Endothelial cell of umbilical vein (primary cell): ENCODE measurements at regions not wholly inside any gene's neighbourhood (a gene's known extent, or its start where the extent isn't known, plus 50 kb on each side); places are given as distances from the start of the nearest gene placed in this dataset.

ENCODE experiments used
- BruUV-seq: library from RNA; stranded (reverse); fragments of 400-500 nt; replicated peaks from 2 replicates; lab custom pipeline; 2021; lab: Mats Ljungman, UMichigan
- CTCF ChIA-PET: fragments of 300-600, 350-600 bp; sonication (Branson Sonifier 250); formaldehyde crosslinking; loops from one replicate; lab custom pipeline; 2021; ENCODE audit warnings: antibody characterized with exemption, inconsistent platforms; lab: Charles Lee
- POLR2A ChIA-PET: fragments of 300-600, 350-600 bp; sonication (Branson Sonifier 250); formaldehyde crosslinking; loops from one replicate; lab custom pipeline; 2021; ENCODE audit warnings: antibody characterized with exemption, inconsistent platforms; lab: Charles Lee
- DNase-seq: peaks from one replicate; pipeline ENCODE4 v3.0.0-alpha.2; 2011; ENCODE audit warnings: low read depth, low spot score
- FAIRE-seq: peaks from 2 replicates; lab custom pipeline; 2011; peaks lifted over from hg19 to GRCh38; lab: Jason Lieb, UNC
- H2AFZ ChIP-seq: 2 replicates; pipeline ENCODE4 v1.6.0; 2012; ENCODE audit warnings: low read depth, low read length, control low read depth, inconsistent platforms
- H3K27ac ChIP-seq: 2 replicates; pipeline ENCODE4 v1.5.1; 2011; ENCODE audit warnings: low read depth, mild to moderate bottlenecking, control low read depth, low read length, moderate library complexity; ENCODE audit not compliant: insufficient read depth
- H3K27me3 ChIP-seq, 2 experiments: 2 replicates each; pipeline versions ENCODE4 v1.6.0 to v1.6.1; 2011; ENCODE audit warnings: low read length in 2 of 2, mixed read lengths in 1 of 2; ENCODE audit not compliant: control insufficient read depth in 2 of 2, insufficient read depth in 2 of 2
- H3K36me3 ChIP-seq, 2 experiments: 2 replicates in 1 of 2; 3 replicates in 1 of 2; pipeline ENCODE4 v1.5.1; 2011; ENCODE audit warnings: low read length in 2 of 2, mild to moderate bottlenecking in 1 of 2, moderate library complexity in 1 of 2; ENCODE audit not compliant: control insufficient read depth in 2 of 2, insufficient read depth in 2 of 2; ENCODE audit errors: extremely low read depth in 1 of 2
- H3K4me1 ChIP-seq: 3 replicates; pipeline ENCODE4 v1.5.1; 2011; ENCODE audit warnings: mild to moderate bottlenecking, low read length; ENCODE audit not compliant: control insufficient read depth, insufficient read depth; ENCODE audit errors: extremely low read depth
- H3K4me2 ChIP-seq: 2 replicates; pipeline ENCODE4 v1.6.1; 2011; ENCODE audit warnings: low read length, control low read depth, mixed read lengths; ENCODE audit not compliant: insufficient read depth
- H3K4me3 ChIP-seq, 3 experiments: fragments of 200-600 bp in 1 of 3; sonication (generic), shearing (Covaris generic) in 1 of 3; replicated peaks in 1 of 3; 2 replicates each; pipeline ENCODE4 v1.5.1; 2011 to 2016; ENCODE audit warnings: control low read depth in 3 of 3, low read length in 3 of 3, mild to moderate bottlenecking in 2 of 3, inconsistent platforms in 1 of 3, low read depth in 1 of 3, moderate library complexity in 1 of 3; ENCODE audit not compliant: insufficient read depth in 1 of 3
- H3K79me2 ChIP-seq: 2 replicates; pipeline ENCODE4 v1.6.0; 2012; ENCODE audit warnings: low read length, inconsistent platforms; ENCODE audit not compliant: control insufficient read depth, insufficient read depth
- H3K9ac ChIP-seq: replicated peaks from 2 replicates; pipeline ENCODE3; 2011; ENCODE audit warnings: low read length, control low read depth; ENCODE audit not compliant: insufficient read depth; ENCODE audit errors: extremely low read depth
- H3K9me1 ChIP-seq: replicated peaks from 3 replicates; pipeline ENCODE4 v1.6.0; 2011; ENCODE audit warnings: mild to moderate bottlenecking, low read length; ENCODE audit not compliant: control insufficient read depth, insufficient read depth; ENCODE audit errors: extremely low read depth
- H3K9me3 ChIP-seq: replicated peaks from 2 replicates; pipeline ENCODE4 v1.5.1; 2012; ENCODE audit warnings: low read length, inconsistent platforms; ENCODE audit not compliant: control insufficient read depth, insufficient read depth
- H4K20me1 ChIP-seq: replicated peaks from 2 replicates; pipeline ENCODE3; 2011; ENCODE audit warnings: mild to moderate bottlenecking, low read length; ENCODE audit not compliant: control insufficient read depth, insufficient read depth; ENCODE audit errors: extremely low read depth
- CTCF ChIP-seq, 2 donors: IDR thresholded peaks; 1 replicate in 1 of 2; 2 replicates in 1 of 2; pipeline ENCODE4 v1.5.1; 2011; ENCODE audit warnings: low read length in 2 of 2, mild to moderate bottlenecking in 2 of 2, moderate library complexity in 2 of 2, control low read depth in 1 of 2, inconsistent platforms in 1 of 2, low read depth in 1 of 2; ENCODE audit not compliant: insufficient read depth in 1 of 2; ENCODE audit errors: extremely low read depth in 1 of 2
- EZH2 ChIP-seq: IDR thresholded peaks from 2 replicates; pipeline ENCODE4 v1.6.1; 2012; ENCODE audit warnings: borderline replicate concordance, low read depth, mild to moderate bottlenecking, moderate library complexity, low read length, inconsistent platforms; ENCODE audit not compliant: severe bottlenecking
- FOS ChIP-seq: IDR thresholded peaks from 2 replicates; pipeline ENCODE4 v1.6.1; 2011; ENCODE audit warnings: mild to moderate bottlenecking, low read length, moderate library complexity, borderline replicate concordance; ENCODE audit not compliant: insufficient read depth
- GATA2 ChIP-seq: IDR thresholded peaks from 2 replicates; pipeline ENCODE4 v1.7.0; 2011; ENCODE audit warnings: low read depth, mild to moderate bottlenecking, moderate library complexity, mixed read lengths, low read length; ENCODE audit not compliant: insufficient read length, insufficient read depth
- JUN ChIP-seq: IDR thresholded peaks from 2 replicates; pipeline ENCODE4 v1.6.1; 2011; ENCODE audit warnings: borderline replicate concordance, low read depth; ENCODE audit not compliant: insufficient read length, insufficient read depth
- MAX ChIP-seq: IDR thresholded peaks from 2 replicates; pipeline ENCODE4 v1.6.1; 2011; ENCODE audit not compliant: insufficient read depth, insufficient read length
- MYC ChIP-seq: IDR thresholded peaks from one replicate; pipeline ENCODE4 v1.6.1; 2011; ENCODE audit warnings: mild to moderate bottlenecking, low read depth, low read length
- POLR2A ChIP-seq: IDR thresholded peaks from 2 replicates; pipeline ENCODE4 v1.6.1; 2012; ENCODE audit warnings: low read depth, mild to moderate bottlenecking, control low read depth, low read length
- POLR2AphosphoS5 ChIP-seq: IDR thresholded peaks from 2 replicates; pipeline ENCODE4 v1.6.1; 2012; ENCODE audit warnings: low read depth, mild to moderate bottlenecking, control low read depth, low read length, moderate library complexity; ENCODE audit not compliant: insufficient read depth
- dilution Hi-C: fragments of 300-500 bp; cut with MboI; formaldehyde crosslinking; loops from one replicate; pipeline ENCODE4 v1.15.0; 2019; ENCODE audit warnings: low sequenced_read_pairs; ENCODE audit not compliant: extremely low pct_ligation_motif_present
- intact Hi-C: fragments of 100-400 bp; cut with micrococcal nuclease; formaldehyde crosslinking; loops from one replicate; pipeline ENCODE4 v1.10.0; 2022

- no peak for DNase-seq
- no peak for FAIRE-seq
- no peak overlapping the region for H3K27ac ChIP-seq
- no peaks in the 10 kb centered on the region for H4K20me1 ChIP-seq
- H3K79me2 ChIP-seq, result no peaks in the 10 kb centered on the region
- dilution Hi-C loops, result no loop called here
- no peaks in the 10 kb centered on the region for H3K9me3 ChIP-seq
- H3K9ac ChIP-seq, result no peak overlapping the region
- ChIA-PET CTCF (no interaction called here), POLR2A (no interaction called here)
- H3K4me2 ChIP-seq, result no peak overlapping the region
- H3K36me3 ChIP-seq, result no peaks in the 10 kb centered on the region
- no peak overlapping the region for H2AFZ ChIP-seq
- no peak overlapping the region for H3K4me3 ChIP-seq
- intact Hi-C loops, result no loop called here
- no peaks in the 10 kb centered on the region for H3K4me1 ChIP-seq
- H3K9me1 ChIP-seq, result peaks cover 2% of the 10 kb centered on the region
- no peaks in the 10 kb centered on the region for H3K27me3 ChIP-seq
- TF ChIP-seq MYC, result no peak
- TF ChIP-seq MAX, result no peak
- TF ChIP-seq CTCF (IDR thresholded peaks at IDR 0.05; ENCODE audit: extremely low read depth in 1 of 2, insufficient read depth in 1 of 2, low read depth in 1 of 2, low read length in 2 of 2), result no peak
- no peak for TF ChIP-seq FOS
- no peak for TF ChIP-seq POLR2A
- TF ChIP-seq GATA2, result no peak
- no peak for TF ChIP-seq EZH2
- no peak for TF ChIP-seq JUN
- no peak for TF ChIP-seq POLR2AphosphoS5
- BruUV-seq, result no TSS peak
Measured at GRCh38 chr3:176310641-176311040, 886.6 kb downstream of the TBL1XR1 start.
